Cardiac fibroblast (primary cell): ENCODE measurements at regions not wholly inside any gene's neighbourhood (a gene's known extent, or its start where the extent isn't known, plus 50 kb on each side); places are given as distances from the start of the nearest gene placed in this dataset.

Experiments
- DNase-seq, 2 donors: peaks; one replicate each; pipeline versions ENCODE4 v3.0.0 to v3.0.0-alpha.2; 2010; ENCODE audit warnings: low read depth in 2 of 2
- H3K4me3 ChIP-seq, 2 donors: replicated peaks in 1 of 2; 1 replicate in 1 of 2; 2 replicates in 1 of 2; pipeline ENCODE4 v1.5.1; 2011; ENCODE audit warnings: low read depth in 2 of 2, low read length in 2 of 2, mild to moderate bottlenecking in 2 of 2, moderate library complexity in 1 of 2
- CTCF ChIP-seq: IDR thresholded peaks from one replicate; pipeline ENCODE4 v1.5.1; 2011; ENCODE audit warnings: low read depth, mild to moderate bottlenecking, low read length, inconsistent platforms

GRCh38 chr14:105841022-105842009, 314.9 kb downstream of the TMEM121 start:
- TF ChIP-seq CTCF, result no peak
- DNase-seq, result no peak
- H3K4me3 ChIP-seq, result no peak overlapping the region

GRCh38 chr14:105842105-105842504, 315.7 kb downstream of the TMEM121 start:
- no peak for TF ChIP-seq CTCF
- no peak for DNase-seq
- H3K4me3 ChIP-seq, result no peak overlapping the region

GRCh38 chr14:105843444-105844046, 317.2 kb downstream of the TMEM121 start:
- TF ChIP-seq CTCF, result no peak
- no peak for DNase-seq

GRCh38 chr14:105844047-105844630, 317.8 kb downstream of the TMEM121 start:
- no peak for DNase-seq

More at GRCh38 chr14:105843444-105844046, 317.2 kb downstream of the TMEM121 start:
- H3K4me3 ChIP-seq, result no peak overlapping the region

GRCh38 chr14:105844810-105845724, 318.7 kb downstream of the TMEM121 start:
- TF ChIP-seq CTCF, result no peak
- H3K4me3 ChIP-seq, result no peak overlapping the region
- DNase-seq, result no peak

More at GRCh38 chr14:105844047-105844630, 317.8 kb downstream of the TMEM121 start:
- no peak for TF ChIP-seq CTCF
- H3K4me3 ChIP-seq, result no peak overlapping the region

- TF ChIP-seq CTCF, result no peak
- no peak for DNase-seq
- H3K4me3 ChIP-seq, result no peak overlapping the region
These were observed 319.4 kb downstream of the TMEM121 start for GRCh38 chr14:105845725-105846309.
